ENCODE measurements at regions not wholly inside any gene's neighbourhood (a gene's known extent, or its start where the extent isn't known, plus 50 kb on each side); places are given as distances from the start of the nearest gene placed in this dataset.
"Not testable (repeated sequence)": the region's sequence is repeated elsewhere in the genome, so short reads cannot be mapped to it uniquely, and the experiment has no call there.

GRCh38 chr3:150124142-150124541, 153.4 kb upstream of the PFN2 start:
- Histone ChIP-seq H4K20me1 (ENCODE audit: low read depth, low read length) (no peaks in the 10 kb centered on the region), H3K9me2 (replicated peaks; ENCODE audit: insufficient read depth, low read length) (no peaks in the 10 kb centered on the region), H3K27ac (ENCODE audit: low read depth, low read length) (no peak overlapping the region), H3F3A (ENCODE audit: insufficient read depth) (no peaks in the 10 kb centered on the region), H3K9ac (ENCODE audit: low read length) (no peak overlapping the region), H3K27me3 (ENCODE audit: low read length) (no peaks in the 10 kb centered on the region), H3K4me3 (ENCODE audit: insufficient read depth, low read length, poor library complexity, severe bottlenecking) (no peak overlapping the region), H3K9me3 (ENCODE audit: insufficient read depth, low read length) (no peaks in the 10 kb centered on the region), H2AFZ (ENCODE audit: low read depth, low read length, severe bottlenecking) (no peak overlapping the region), H3K36me3 (ENCODE audit: low read length) (no peaks in the 10 kb centered on the region), H3K4me2 (ENCODE audit: low read depth, low read length, poor library complexity, severe bottlenecking) (no peak overlapping the region), H3K79me2 (ENCODE audit: insufficient read depth, low read length) (no peaks in the 10 kb centered on the region)
- TF ChIP-seq EZH2phosphoT487 (conservative IDR thresholded peaks at IDR 0.05; ENCODE audit: low read length) (no peak), CTCF (IDR thresholded peaks at IDR 0.05; ENCODE audit: insufficient read depth, low read length, poor library complexity, severe bottlenecking) (no peak)

- H3F3A ChIP-seq (ENCODE audit: insufficient read depth); H3K79me2 ChIP-seq (ENCODE audit: insufficient read depth, low read length); H2AFZ ChIP-seq (ENCODE audit: low read depth, low read length, severe bottlenecking); H3K4me2 ChIP-seq (ENCODE audit: low read depth, low read length, poor library complexity, severe bottlenecking); H3K9me3 ChIP-seq (ENCODE audit: insufficient read depth, low read length); H3K27ac ChIP-seq (ENCODE audit: low read depth, low read length); H4K20me1 ChIP-seq (ENCODE audit: low read depth, low read length); H3K9me2 ChIP-seq (replicated peaks; ENCODE audit: insufficient read depth, low read length); H3K4me3 ChIP-seq (ENCODE audit: insufficient read depth, low read length, poor library complexity, severe bottlenecking); H3K9ac ChIP-seq (ENCODE audit: low read length); H3K27me3 ChIP-seq (ENCODE audit: low read length); H3K36me3 ChIP-seq (ENCODE audit: low read length): not testable (repeated sequence)
Observed at GRCh38 chr3:150123249-150123648, 152.6 kb upstream of the PFN2 start.

GRCh38 chr3:150118219-150118618, 147.5 kb upstream of the PFN2 start:
- Histone ChIP-seq H3K36me3 (ENCODE audit: low read length) (no peaks in the 10 kb centered on the region), H4K20me1 (ENCODE audit: low read depth, low read length) (no peaks in the 10 kb centered on the region), H3K27me3 (ENCODE audit: low read length) (no peaks in the 10 kb centered on the region), H3K9me3 (ENCODE audit: insufficient read depth, low read length) (no peaks in the 10 kb centered on the region), H3K9ac (ENCODE audit: low read length) (no peak overlapping the region), H3F3A (ENCODE audit: insufficient read depth) (no peaks in the 10 kb centered on the region), H3K9me2 (replicated peaks; ENCODE audit: insufficient read depth, low read length) (no peaks in the 10 kb centered on the region), H3K79me2 (ENCODE audit: insufficient read depth, low read length) (no peaks in the 10 kb centered on the region), H2AFZ (ENCODE audit: low read depth, low read length, severe bottlenecking) (no peak overlapping the region), H3K4me2 (ENCODE audit: low read depth, low read length, poor library complexity, severe bottlenecking) (no peak overlapping the region), H3K27ac (ENCODE audit: low read depth, low read length) (no peak overlapping the region), H3K4me3 (ENCODE audit: insufficient read depth, low read length, poor library complexity, severe bottlenecking) (no peak overlapping the region)
- TF ChIP-seq CTCF (IDR thresholded peaks at IDR 0.05; ENCODE audit: insufficient read depth, low read length, poor library complexity, severe bottlenecking) (no peak), EZH2phosphoT487 (conservative IDR thresholded peaks at IDR 0.05; ENCODE audit: low read length) (no peak)

- Histone ChIP-seq H3K9me3 (ENCODE audit: insufficient read depth, low read length) (no peaks in the 10 kb centered on the region), H2AFZ (ENCODE audit: low read depth, low read length, severe bottlenecking) (no peak overlapping the region), H3K9me2 (replicated peaks; ENCODE audit: insufficient read depth, low read length) (no peaks in the 10 kb centered on the region), H4K20me1 (ENCODE audit: low read depth, low read length) (no peaks in the 10 kb centered on the region), H3K27ac (ENCODE audit: low read depth, low read length) (no peak overlapping the region), H3K79me2 (ENCODE audit: insufficient read depth, low read length) (no peaks in the 10 kb centered on the region), H3F3A (ENCODE audit: insufficient read depth) (no peaks in the 10 kb centered on the region), H3K4me2 (ENCODE audit: low read depth, low read length, poor library complexity, severe bottlenecking) (no peak overlapping the region), H3K4me3 (ENCODE audit: insufficient read depth, low read length, poor library complexity, severe bottlenecking) (no peak overlapping the region), H3K27me3 (ENCODE audit: low read length) (no peaks in the 10 kb centered on the region), H3K36me3 (ENCODE audit: low read length) (no peaks in the 10 kb centered on the region), H3K9ac (ENCODE audit: low read length) (no peak overlapping the region)
- TF ChIP-seq EZH2phosphoT487 (conservative IDR thresholded peaks at IDR 0.05; ENCODE audit: low read length), result no peak
- no peak for TF ChIP-seq CTCF (IDR thresholded peaks at IDR 0.05; ENCODE audit: insufficient read depth, low read length, poor library complexity, severe bottlenecking)
Observed at GRCh38 chr3:150117076-150117475, 146.4 kb upstream of the PFN2 start.
